Loucy (cell line): ENCODE measurements at regions not wholly inside any gene's neighbourhood (a gene's known extent, or its start where the extent isn't known, plus 50 kb on each side); places are given as distances from the start of the nearest gene placed in this dataset.

Experiments
- CTCF ChIP-seq: fragments of 200-600 bp; sonication (generic); conservative IDR thresholded peaks from 2 replicates; pipeline ENCODE4 v1.5.1; 2014; ENCODE audit warnings: mild to moderate bottlenecking, antibody characterized with exemption, low read length
- EZH2phosphoT487 ChIP-seq: fragments of 200-600 bp; IDR thresholded peaks from 2 replicates; pipeline ENCODE4 v1.6.1; 2018; ENCODE audit warnings: antibody characterized with exemption, mild to moderate bottlenecking, moderate library complexity, borderline replicate concordance

- no peak for TF ChIP-seq CTCF
- no peak for TF ChIP-seq EZH2phosphoT487
Measured at GRCh38 chr14:86391085-86391484, 861.1 kb downstream of the FLRT2 start.
